GM12892 (cell line): ENCODE measurements at regions not wholly inside any gene's neighbourhood (a gene's known extent, or its start where the extent isn't known, plus 50 kb on each side); places are given as distances from the start of the nearest gene placed in this dataset.

ENCODE experiments used
- POLR2A ChIP-seq: IDR thresholded peaks from 2 replicates; pipeline ENCODE4 v1.6.1; 2011; ENCODE audit warnings: low read depth, low read length, control low read depth
- POLR2AphosphoS5 ChIP-seq: IDR thresholded peaks from 2 replicates; pipeline ENCODE4 v1.6.1; 2011; ENCODE audit warnings: low read depth, low read length, control low read depth

- no peak for TF ChIP-seq POLR2A
- TF ChIP-seq POLR2AphosphoS5: no peak
Observed at GRCh38 chr1:166383635-166384346, 217.0 kb upstream of the FAM78B start.
